DMS53 (cell line): ENCODE measurements at regions not wholly inside any gene's neighbourhood (a gene's known extent, or its start where the extent isn't known, plus 50 kb on each side); places are given as distances from the start of the nearest gene placed in this dataset.

ENCODE experiments used
- DNase-seq: peaks from one replicate; lab custom pipeline; 2025; lab: John Stamatoyannopoulos, UW

DNA sequence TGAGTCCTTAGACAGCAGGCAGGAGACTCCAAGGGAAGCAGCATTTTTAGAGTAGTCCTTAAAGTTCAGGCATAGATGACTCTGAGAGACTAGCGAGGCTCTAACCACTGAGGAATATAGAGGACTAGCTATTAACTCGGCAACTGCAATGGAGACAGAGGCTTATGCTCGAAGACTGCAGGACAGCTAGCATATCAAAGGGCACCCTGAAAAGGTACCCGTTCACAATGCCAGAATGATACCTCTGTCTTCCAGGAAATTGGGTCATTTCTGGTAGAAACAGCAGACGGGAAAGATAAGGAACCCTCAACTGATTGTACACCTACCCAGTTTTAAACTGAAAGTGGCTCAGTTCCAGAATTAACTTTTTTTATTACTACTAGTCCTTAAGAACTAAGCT lies 1204.0 kb upstream of the ZEB2 start:
- no peak for DNase-seq

DNA sequence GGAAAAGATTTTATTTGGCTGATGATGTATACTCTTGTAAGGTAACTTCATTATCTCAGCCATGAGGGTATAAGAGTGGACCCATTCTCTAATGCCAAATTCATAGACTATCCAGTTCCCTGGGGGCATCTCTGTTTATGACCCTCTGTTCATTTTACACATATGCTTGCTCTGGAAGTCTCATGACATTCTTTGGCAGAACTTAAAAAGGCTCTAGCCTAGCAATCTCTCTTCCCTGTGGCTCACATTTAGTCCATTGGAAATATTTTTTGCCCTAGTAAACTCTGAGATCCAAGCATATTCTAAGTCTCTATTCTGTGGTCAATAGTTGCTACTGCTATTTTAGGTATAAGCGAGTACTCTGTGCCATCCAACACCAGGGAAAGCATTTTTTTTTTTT lies 1201.8 kb upstream of the ZEB2 start:
- DNase-seq = no peak

DNA sequence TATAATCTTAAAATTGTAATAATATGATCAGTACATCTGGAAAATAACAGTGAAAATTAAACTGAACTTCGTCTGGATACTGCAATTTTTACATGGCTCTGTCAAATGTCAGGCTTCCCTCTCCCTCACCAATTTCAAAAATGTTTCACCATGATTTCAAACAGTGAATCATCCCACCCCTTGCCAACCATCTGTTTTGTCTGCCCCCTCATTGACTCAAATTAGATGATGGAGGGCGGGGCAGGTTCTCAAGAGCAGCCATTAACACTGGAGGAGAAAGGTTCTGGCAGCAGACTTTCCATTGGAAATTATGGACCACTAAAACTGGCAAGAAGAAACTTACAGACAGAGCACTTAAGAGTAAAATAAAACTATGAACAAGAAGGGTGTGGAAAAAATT lies 1195.7 kb upstream of the ZEB2 start:
- no peak for DNase-seq

DNA sequence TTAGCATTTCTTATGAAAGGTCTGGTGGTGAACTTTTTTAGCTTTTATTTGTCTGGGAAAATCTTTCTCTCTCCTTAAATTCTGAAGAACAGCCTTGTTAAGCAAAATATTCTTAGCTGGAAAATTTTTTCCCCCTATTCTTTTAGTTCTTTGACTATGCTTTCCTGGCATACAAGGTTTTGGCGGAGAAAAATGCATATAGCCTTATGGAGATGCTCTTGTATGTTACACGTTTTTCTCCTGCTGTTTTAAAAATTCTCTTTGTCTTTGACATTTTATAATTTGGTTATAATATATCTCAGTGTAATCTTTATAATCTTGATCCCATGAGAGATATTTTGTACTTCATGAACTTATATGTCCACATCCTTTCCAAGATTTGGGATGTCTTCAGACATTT lies 1190.4 kb upstream of the ZEB2 start:
- no peak for DNase-seq

DNA sequence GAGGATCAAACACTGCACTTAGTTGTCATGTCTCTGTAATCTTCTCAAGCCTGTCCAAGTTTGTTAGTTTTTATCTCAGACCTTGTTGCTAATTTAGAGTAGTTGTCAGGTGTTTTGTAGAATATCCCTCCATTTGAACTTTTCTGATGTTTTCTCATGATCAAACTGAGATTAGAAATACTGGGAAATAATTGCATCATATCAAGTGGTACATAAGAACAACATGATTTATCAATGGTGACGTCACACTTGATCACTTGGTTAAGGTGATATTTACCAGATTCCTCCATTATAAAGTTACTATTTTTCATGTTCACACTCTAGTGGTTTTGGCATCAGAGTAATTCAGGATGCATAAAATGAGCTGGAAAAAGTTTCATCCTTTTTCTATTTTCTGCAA lies 1182.4 kb upstream of the ZEB2 start:
- DNase-seq = no peak

DNA sequence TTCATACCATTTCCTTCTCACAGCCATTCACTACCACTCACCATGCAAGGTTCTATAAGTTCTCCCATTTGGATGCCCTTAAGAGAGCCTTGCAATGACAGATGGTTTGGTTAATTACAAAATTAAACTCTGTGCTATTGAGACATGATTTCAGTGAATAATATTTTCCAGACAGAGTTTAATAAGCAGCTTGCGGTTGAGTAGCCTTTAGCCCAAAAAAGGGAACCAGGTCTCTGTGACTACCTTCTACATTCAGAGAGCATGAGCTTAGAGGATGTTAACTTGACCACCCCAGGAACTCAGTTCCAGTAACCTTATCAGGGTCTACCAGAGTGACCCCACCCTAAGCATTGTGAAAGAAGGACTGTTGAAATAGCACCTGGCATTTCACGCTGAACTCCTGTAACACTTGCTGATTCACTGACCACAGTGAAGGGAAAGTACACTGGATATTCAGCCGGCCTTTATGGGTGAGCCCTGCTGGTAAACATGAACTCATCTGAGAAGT lies 1173.1 kb upstream of the ZEB2 start:
- DNase-seq = no peak

DNA sequence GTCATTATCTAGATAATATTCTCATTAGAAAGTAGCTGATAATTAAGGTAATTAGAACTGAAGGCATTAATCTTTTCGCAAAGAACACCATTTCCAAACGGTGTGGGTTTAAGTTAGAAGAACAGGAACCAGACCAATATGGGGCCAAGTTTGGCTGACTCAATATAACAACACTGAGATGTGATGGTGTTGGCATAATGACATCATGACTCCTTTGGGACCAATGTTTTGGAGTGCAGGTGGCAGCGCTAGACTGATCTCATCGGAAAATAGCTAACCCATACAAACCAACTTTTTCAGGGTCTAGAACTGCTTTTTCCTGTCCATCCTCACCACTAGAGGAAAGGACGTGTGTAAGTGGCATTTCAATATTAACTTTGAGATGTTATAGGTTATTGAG lies 1171.7 kb upstream of the ZEB2 start:
- DNase-seq = no peak

DNA sequence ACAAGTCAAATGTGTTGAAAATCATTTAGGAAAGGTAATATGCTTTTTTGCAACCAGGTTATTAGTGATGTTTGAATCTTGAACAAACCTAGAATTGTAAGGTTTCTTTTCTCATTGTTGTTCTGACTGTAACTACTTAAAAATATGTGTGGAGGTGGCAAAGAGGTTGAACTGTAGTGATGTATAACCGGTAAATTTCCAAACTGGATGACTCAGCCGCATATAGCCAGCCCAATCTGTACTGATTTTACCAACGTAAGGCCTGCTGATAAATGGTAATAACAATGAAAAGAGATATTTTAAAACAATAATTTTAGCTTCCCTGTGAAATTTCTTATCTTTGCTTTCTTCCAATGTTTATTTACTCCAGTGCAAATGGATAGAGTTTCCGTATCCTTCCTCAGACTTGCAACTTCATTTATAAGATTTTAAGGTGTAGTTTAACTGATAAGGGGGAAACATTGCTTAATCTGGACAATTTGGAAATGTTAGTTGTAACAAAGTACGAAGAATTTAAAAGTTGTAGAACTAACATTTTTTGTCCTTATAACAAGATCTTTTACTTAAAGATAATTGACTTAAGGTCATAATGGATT lies 1170.4 kb upstream of the ZEB2 start:
- no peak for DNase-seq

DNA sequence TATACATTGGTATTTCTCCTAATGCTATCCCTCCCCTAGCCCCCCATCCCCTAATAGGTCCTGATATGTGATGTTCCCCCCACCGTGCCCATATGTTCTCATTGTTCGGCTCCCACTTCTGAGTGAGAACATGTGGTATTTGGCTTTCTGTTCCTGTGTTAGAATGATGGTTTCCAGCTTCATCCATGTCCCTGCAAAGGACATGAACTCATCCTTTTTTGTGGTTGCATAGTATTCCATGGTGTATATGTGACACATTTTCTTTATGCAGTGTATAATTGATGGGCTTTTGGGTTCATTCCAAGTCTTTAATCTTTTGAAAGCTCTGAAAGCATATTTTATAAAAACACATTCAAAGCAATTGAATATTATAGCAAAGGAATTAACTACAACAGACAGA lies 1169.4 kb upstream of the ZEB2 start:
- no peak for DNase-seq

DNA sequence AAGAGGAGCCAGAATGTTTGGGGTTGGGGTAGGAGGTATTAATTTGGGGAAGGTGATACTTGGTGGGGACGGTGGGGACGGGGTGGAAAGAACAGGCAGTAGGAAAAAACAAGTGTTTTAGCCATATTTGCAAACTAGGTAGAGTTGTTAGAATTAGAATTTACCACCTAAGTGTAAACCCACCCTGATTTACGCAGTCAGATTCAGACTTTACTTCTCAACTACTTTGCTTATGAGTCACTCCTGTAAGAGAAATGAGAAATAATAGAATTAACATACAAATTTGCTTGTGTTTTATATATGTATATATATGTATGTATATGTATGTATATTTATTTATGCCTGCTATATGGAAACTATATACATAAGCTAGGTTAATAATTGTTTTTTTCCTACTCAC lies 1168.2 kb upstream of the ZEB2 start:
- no peak for DNase-seq

DNA sequence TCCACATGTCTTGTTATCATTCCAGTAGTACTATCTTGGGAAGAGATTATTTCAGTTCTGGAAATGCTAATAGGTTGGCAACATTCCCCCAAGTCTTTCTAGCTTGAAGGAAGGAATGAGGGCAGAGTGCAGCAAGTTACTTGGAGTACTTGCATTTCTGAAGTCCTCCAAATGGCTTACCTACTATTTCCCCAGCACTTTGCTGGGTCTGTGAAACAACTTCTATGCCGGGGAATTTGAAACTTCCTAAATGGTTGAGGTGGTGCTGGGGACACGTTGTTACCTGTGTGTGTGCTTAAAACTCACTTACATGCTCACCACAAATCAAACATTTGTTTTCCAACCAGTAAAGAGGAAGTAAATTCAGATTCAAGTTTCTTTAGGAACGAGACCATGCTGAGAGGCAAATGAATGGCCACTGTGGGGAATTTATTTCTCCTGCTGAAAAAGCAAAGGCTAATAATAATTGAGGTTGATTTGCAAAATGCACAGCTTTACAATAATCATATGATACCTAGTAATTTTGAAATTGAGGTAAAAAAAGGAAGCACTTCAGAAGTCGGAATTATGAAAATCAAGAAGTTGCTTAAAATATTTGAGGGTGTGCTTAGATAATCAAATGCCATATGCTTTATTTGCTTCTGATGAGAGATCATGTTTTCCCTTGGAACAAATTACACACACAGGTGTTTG lies 1167.7 kb upstream of the ZEB2 start:
- DNase-seq = no peak

DNA sequence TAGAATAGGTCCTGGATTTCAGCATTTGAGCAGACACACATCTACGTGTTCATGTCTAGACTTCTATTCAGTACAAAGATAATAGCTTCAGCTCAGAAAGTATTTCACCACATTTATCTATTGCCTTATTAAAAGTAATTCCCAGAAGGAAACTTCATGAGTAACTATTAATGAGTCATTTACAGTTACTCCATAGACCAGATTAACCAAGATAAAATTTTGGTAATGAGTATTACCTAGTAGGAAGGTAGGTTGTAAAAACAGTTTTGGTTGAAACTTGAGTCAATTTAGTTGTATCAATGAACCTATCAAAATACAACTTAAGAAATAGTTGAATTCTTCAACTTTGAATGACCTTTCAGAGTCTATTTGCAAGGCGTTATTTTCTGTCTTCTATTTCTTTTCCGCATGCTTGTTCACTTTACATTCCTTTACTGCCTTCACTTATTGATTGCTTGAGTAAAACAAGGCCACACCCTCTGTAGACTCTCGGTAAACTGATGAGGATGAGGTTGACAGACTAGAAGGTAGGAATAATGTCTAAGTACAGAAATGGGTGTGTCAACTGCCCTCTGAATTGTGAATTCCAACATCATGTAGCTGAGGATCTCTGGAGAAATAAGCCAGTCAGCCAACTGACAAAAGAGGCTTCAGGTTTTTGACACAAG lies 1165.6 kb upstream of the ZEB2 start:
- no peak for DNase-seq

DNA sequence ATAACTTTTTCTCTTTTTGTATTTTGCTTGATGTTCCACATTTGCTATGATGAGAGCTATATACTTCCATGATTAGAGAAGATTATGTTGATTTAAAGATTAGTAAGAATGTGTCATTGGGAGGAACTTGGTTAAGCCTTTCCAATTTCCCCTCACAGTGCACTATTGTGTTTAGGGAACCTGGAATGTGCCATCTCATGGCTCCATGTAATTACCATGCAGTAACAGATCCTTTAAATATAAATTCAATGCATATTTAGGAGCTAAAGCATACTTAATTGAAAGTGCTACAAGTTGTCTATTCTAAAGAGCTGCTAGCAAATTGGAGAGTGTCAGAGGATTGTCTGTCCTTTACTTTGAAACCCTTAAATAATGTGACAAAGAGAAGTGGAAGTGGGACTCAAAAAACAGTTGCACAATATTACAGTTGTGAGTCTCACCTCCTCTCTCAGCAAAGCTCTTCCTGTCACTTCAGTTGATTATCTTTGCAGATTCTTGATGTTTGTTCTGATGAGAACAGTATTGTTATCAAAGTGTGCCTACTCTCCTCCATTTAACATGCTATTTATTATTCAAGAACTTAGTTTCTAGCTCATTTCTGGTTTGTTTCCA lies 1162.7 kb upstream of the ZEB2 start:
- DNase-seq = no peak

DNA sequence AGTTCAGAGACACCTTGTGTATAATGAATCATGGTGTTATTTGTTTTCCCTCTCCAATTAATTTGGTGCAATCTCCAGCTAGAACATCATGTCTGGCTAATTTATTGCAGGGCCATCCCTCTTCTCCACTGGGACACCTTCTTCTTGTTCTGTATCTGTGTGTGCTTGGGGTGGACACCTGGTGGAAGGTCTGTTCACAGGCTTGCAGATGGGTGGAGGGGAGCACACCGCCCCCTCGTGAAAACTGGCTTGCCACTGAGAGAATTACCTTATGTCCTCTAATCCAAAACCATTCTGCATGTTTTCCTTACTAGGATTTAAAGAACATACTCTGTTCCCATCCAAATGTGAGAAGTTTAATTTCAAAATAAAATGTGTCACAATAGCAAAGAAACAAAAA lies 1160.4 kb upstream of the ZEB2 start:
- DNase-seq = no peak

DNA sequence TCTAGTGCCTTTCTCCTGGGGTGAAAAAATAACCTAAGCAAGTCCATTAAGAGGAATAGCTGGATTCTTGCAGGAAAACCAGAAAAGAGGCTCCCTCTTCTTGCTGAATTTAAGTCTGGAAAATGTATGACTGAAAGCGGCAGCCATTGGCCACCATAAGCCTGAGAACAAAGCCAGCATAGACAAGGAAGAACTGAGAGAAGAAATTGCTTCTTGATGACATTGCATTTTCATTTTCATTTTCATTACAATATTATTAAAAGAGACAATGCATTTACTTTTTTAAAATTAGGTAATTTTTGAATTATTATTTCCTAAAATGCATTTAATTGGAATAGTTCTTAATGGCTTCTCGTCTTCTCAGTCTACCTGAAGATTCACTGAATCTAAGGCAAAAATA lies 1157.5 kb upstream of the ZEB2 start:
- DNase-seq = no peak

DNA sequence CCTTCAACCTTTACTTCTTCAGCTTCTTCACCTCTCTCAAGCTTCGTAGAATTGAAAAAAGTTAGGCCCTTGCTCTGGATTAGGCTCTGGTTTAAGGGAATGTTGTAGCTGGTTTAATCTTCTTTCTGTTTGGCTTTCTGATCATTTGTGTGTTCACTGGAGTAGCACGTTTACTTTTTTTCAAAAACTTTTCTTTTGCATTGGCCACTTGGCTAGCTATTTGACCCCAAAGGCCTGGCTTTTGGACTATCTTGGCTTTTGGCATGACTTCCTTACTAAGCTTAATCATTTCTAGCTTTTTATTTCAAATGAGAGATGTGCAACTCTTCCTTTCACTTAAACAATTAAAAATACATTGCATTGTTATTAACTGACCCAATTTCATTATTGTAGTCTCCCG lies 1154.8 kb upstream of the ZEB2 start:
- DNase-seq = no peak

DNA sequence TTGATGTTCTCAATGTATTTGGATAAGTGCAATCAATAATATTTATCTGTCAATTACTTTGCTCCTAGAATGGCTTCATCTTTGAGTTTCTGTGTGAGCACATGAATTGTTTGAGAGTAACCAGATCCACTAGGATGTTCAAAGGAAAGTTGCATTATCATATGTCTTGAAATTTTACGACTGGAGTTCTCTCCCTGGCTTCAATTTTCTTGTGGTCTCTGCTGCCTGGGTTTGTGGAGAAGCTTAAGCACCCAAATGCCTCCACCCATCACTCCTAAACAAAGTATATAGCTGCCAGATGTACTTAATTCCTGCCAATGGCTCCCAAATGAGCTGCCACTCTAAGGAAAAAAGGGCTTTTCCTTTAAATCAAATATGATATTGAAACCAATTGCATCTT lies 1149.4 kb upstream of the ZEB2 start:
- DNase-seq = no peak

DNA sequence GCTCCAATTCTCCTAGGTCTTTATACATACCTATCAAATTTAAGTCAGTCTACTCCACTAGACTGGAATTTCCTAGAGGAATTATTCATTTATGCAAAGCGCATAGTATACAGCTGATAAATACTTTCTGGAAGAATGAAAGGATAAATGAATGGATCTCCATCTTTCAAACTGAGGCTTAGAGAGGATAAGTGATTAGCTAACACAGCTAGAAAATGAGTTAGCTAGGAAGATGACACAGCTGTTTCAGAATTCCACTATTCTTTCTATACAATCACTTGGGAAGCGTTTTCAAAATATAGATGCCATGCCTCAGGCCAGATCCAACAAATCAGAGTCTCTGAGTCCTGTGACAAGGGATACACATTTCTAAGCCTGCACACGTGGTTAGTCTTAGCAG lies 1146.6 kb upstream of the ZEB2 start:
- no peak for DNase-seq

DNA sequence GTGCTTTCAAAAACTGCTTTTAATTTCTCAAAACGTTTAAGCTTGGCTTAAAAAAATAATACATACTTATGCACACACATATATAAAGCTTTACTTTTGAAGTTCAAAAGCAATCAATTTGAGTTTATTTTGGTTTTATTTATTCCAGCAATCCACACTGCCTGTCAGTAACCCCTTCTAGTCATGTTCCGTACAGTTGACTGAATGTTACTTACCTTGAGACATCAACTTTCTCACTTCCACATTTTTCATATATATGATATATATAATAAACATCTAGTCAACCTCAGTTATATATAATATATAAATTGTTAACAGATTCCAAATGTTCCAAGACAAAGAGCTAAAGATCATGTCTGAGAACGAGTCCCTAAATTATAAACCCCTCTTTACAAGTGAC lies 1137.3 kb upstream of the ZEB2 start:
- no peak for DNase-seq

DNA sequence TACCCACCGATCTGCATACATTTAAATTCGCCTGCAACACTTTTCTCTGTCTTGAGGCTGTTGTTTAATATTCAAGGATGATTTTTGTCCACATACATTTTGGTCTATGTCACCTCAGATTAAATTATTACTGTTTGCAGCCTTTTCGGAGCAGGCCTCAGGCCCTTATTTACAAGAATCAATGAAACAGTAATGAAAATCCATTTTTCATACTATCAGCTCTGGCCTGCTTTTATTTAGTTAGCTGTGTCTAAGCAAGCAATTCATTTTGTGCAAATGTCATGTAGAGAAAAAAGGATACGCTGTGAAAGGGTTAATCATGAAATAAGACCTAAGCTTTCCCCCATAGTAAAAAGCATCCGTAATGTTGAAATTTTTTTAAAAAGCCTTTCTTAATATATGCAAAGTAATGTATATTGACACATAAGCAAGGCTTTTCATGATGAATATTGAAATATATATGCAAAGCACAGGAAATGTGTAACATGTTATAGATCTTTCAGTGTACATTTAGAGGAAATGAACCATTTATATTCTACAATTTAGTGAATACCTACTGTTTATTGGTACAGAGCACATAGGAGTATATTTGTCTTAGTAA lies 1135.3 kb upstream of the ZEB2 start:
- DNase-seq = no peak

DNA sequence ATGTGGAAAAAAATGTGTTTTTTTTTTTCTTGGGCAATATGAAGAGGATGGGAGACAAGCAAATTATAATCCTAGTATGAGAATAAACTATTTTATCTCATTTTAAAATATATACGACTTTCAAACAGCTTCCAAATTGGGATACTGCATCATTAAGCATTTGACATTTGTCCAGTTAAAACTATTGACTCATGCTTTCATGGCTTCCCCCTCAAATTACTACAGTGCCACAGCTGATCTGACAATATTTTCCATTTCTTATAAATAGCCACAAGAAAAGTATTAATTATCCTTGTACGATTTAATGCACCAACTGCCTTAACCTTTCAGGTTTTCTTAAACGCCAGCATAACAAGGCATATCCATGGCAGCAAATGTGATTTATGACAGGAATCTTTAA lies 1134.8 kb upstream of the ZEB2 start:
- DNase-seq = no peak

DNA sequence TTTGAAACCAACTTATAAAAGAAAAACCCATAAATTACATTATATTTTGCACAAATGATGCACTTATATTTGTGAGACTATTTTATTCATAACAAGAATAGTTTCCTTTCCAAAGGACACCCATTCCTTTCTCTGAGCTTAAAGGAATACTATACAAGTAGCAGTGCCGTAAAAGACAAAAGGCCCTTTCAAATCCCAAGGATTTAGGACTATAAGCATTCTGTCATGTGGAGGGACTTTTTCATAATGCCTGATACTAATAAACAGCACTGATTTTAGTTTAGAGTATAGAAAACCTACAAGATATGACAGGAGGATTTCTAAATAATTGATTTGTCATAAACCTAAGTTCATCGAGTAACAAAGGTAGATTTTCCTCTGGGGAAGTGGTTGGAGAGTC lies 1134.2 kb upstream of the ZEB2 start:
- no peak for DNase-seq

DNA sequence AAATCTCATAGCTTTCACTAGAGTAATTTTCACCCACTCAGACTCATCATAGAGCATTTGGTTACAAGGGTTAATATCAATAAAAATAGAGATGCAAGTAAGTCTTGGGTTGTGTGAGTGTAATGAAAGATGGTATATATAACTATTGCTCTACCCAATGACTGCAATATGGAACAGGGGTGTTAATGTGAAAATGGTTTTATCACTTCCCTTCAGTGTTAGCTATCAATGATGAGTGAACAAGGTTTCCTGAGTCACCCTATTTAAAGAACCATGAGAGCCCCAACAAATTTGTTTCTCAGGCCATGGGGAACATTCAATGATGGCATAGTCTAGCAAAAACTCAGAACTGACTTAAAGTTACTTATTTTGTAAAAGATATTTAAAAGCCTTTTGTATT lies 1133.6 kb upstream of the ZEB2 start:
- no peak for DNase-seq
